Gastroesophageal sphincter (tissue), 4 donors: ENCODE measurements at regions not wholly inside any gene's neighbourhood (a gene's known extent, or its start where the extent isn't known, plus 50 kb on each side); places are given as distances from the start of the nearest gene placed in this dataset.

Experiments
- ATAC-seq: fragments of 150-250 bp; one replicate; pipeline ENCODE4 v1.9.1; 2016; ENCODE audit warnings: mild to moderate bottlenecking, moderate library complexity
- H3K27ac ChIP-seq, 4 donors: fragments of 200-600 bp; sonication (generic) in 3 of 4; 1 replicate in 3 of 4; 2 replicates in 1 of 4; pipeline ENCODE4 v1.5.1; 2016 to 2019
- H3K27me3 ChIP-seq: fragments of 200-600 bp; sonication (generic); one replicate; pipeline ENCODE4 v1.5.1; 2019
- H3K36me3 ChIP-seq, 2 donors: fragments of 200-600 bp; sonication (generic); one replicate each; pipeline ENCODE4 v1.5.1; 2019; ENCODE audit warnings: control low read depth in 1 of 2
- H3K4me1 ChIP-seq, 3 donors: fragments of 200-600 bp; sonication (generic); 1 replicate in 2 of 3; 2 replicates in 1 of 3; pipeline ENCODE4 v1.5.1; 2016 to 2019; ENCODE audit warnings: control low read depth in 2 of 3
- H3K4me3 ChIP-seq, 2 donors: fragments of 200-600 bp; sonication (generic); one replicate each; pipeline ENCODE4 v1.5.1; 2019; ENCODE audit warnings: mild to moderate bottlenecking in 1 of 2, moderate library complexity in 1 of 2
- H3K9me3 ChIP-seq, 3 donors: fragments of 200-600 bp; sonication (generic); one replicate each; pipeline ENCODE4 v1.5.1; 2017 to 2019; ENCODE audit warnings: control low read depth in 2 of 3
- EP300 ChIP-seq: sonication (generic); formaldehyde crosslinking; IDR thresholded peaks from one replicate; pipeline ENCODE4 v1.6.1; 2017; ENCODE audit warnings: antibody characterized with exemption, mild to moderate bottlenecking
- POLR2A ChIP-seq, 2 donors: fragments of 450-650 bp; IDR thresholded peaks; one replicate each; pipeline ENCODE4 v1.6.1; 2017; ENCODE audit warnings: antibody characterized with exemption in 2 of 2, mild to moderate bottlenecking in 2 of 2, moderate library complexity in 1 of 2
- POLR2AphosphoS5 ChIP-seq: sonication (generic); formaldehyde crosslinking; IDR thresholded peaks from one replicate; pipeline ENCODE4 v1.6.1; 2017; ENCODE audit warnings: antibody characterized with exemption
- WGBS, 2 donors: methylation state at CpG; one replicate each; pipeline ENCODE4 v1.1.5; 2018; ENCODE audit warnings: low coverage in 1 of 2; 5-methylcytosine and 5-hydroxymethylcytosine counted together
- TF ChIP-seq, protein P1 (sequence below), 4 experiments: fragments of 200-600 bp in 2 of 4; fragments of 450-650 bp in 2 of 4; sonication (generic) in 1 of 4; IDR thresholded peaks; one replicate each; pipeline ENCODE4 v1.5.1; 2017 to 2019; ENCODE audit warnings: antibody characterized with exemption in 4 of 4, mild to moderate bottlenecking in 2 of 4, moderate library complexity in 2 of 4

DNA sequence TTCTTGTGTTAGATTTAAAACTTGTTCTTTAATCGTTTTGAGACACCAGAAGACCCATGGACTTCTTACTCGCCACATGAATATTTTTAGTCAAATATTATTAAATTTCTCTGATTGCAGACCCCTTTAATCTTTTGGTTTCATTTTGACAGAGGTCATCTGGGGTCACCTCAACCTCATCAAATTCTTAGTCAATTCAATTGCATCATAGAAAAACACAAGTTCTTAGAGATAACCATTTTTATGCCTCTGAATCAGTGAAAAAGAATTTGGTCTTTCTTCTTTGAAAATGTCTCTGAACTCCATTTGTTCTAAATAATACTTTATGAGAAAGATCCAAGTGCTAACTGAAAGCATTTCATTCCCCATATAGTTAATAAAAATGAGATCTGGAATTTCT lies 55.2 kb upstream of the CBLN4 start:
- no peaks in the 10 kb centered on the region for H3K36me3 ChIP-seq
- H3K27me3 ChIP-seq = no peaks in the 10 kb centered on the region
- no peak for TF ChIP-seq POLR2AphosphoS5
- TF ChIP-seq, protein P1, sequence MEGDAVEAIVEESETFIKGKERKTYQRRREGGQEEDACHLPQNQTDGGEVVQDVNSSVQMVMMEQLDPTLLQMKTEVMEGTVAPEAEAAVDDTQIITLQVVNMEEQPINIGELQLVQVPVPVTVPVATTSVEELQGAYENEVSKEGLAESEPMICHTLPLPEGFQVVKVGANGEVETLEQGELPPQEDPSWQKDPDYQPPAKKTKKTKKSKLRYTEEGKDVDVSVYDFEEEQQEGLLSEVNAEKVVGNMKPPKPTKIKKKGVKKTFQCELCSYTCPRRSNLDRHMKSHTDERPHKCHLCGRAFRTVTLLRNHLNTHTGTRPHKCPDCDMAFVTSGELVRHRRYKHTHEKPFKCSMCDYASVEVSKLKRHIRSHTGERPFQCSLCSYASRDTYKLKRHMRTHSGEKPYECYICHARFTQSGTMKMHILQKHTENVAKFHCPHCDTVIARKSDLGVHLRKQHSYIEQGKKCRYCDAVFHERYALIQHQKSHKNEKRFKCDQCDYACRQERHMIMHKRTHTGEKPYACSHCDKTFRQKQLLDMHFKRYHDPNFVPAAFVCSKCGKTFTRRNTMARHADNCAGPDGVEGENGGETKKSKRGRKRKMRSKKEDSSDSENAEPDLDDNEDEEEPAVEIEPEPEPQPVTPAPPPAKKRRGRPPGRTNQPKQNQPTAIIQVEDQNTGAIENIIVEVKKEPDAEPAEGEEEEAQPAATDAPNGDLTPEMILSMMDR (IDR thresholded peaks at IDR 0.05) = no peak
- TF ChIP-seq EP300 = no peak
- TF ChIP-seq POLR2A (IDR thresholded peaks at IDR 0.05) = no peak
- no peak for ATAC-seq
- no peak overlapping the region for H3K27ac ChIP-seq
- no peaks in the 10 kb centered on the region for H3K9me3 ChIP-seq
- H3K4me3 ChIP-seq = no peak overlapping the region
- H3K4me1 ChIP-seq = no peaks in the 10 kb centered on the region
- WGBS, 2 donors = 70 to 89% methylated on average over 2 of the region's 2 CpGs

- ATAC-seq = no peak
- WGBS, 2 donors = 78 to 85% methylated on average over 1 of the region's 1 CpG
- TF ChIP-seq POLR2AphosphoS5 = no peak
- TF ChIP-seq POLR2A (IDR thresholded peaks at IDR 0.05) = no peak
- no peak for TF ChIP-seq EP300
- TF ChIP-seq, protein P1 (IDR thresholded peaks at IDR 0.05) = no peak
These were observed 63.7 kb upstream of the CBLN4 start for GRCh38 chr20:56069016-56069415.

GRCh38 chr20:56072165-56072564 lies 66.8 kb upstream of the CBLN4 start:
- Histone ChIP-seq H3K4me3 (no peak overlapping the region), H3K27ac (no peak overlapping the region), H3K9me3 (peaks cover 0 to 12% (median 0%) of the 10 kb centered on the region in 3 donors), H3K4me1 (no peaks in the 10 kb centered on the region), H3K36me3 (no peaks in the 10 kb centered on the region), H3K27me3 (no peaks in the 10 kb centered on the region)
- ATAC-seq = no peak
- 60 to 82% methylated on average over 1 of the region's 1 CpG for WGBS, 2 donors
- TF ChIP-seq POLR2A (IDR thresholded peaks at IDR 0.05) (no peak), EP300 (no peak), POLR2AphosphoS5 (no peak)
- TF ChIP-seq, protein P1 (IDR thresholded peaks at IDR 0.05) = no peak

More at GRCh38 chr20:56069016-56069415, 63.7 kb upstream of the CBLN4 start:
- no peak overlapping the region for H3K27ac ChIP-seq
- H3K4me3 ChIP-seq = no peak overlapping the region
- no peaks in the 10 kb centered on the region for H3K27me3 ChIP-seq
- peaks cover 0 to 4% (median 0%) of the 10 kb centered on the region in 3 donors for H3K9me3 ChIP-seq
- no peaks in the 10 kb centered on the region for H3K36me3 ChIP-seq
- no peaks in the 10 kb centered on the region for H3K4me1 ChIP-seq

GRCh38 chr20:56088375-56088774 lies 83.1 kb upstream of the CBLN4 start:
- TF ChIP-seq, protein P1 (IDR thresholded peaks at IDR 0.05) = no peak
- ATAC-seq = no peak
- no peak overlapping the region for H3K4me3 ChIP-seq
- H3K36me3 ChIP-seq = no peaks in the 10 kb centered on the region
- no peaks in the 10 kb centered on the region for H3K4me1 ChIP-seq
- WGBS, 2 donors = 39 to 58% methylated on average over 4 of the region's 4 CpGs
- H3K27me3 ChIP-seq = no peaks in the 10 kb centered on the region
- H3K9me3 ChIP-seq = no peaks in the 10 kb centered on the region
- no peak overlapping the region for H3K27ac ChIP-seq

DNA sequence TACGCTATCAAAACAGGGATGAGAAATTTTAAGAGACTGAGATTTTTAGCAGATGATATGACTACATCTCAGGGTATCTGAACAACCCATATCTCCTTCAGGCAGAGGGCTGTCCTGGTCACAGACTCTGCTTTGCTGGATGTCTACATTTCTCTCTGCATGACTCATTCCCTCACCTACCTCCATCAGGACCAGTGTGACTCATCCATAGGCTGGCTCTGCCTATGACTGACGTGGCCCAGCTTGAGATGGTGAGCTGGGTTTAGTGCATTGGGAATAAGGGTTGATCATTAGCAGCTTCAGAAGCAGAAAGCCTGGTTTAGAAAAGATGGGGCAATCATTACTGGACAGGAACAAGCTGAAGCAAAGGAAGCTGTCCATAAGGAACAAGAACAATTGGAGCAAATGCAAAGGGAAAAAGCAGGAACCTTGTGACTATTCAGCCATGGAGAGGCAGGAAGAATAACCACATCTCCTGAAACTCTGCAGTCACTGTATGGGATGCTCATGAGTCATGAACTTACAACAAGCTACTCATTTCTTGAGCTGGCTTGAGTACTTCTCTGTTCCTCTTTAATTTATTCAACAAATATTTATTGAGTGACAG lies 86.4 kb upstream of the CBLN4 start:
- ATAC-seq = no peak
- Histone ChIP-seq H3K4me3 (no peak overlapping the region), H3K27me3 (no peaks in the 10 kb centered on the region), H3K9me3 (peaks cover 0 to 14% (median 0%) of the 10 kb centered on the region in 3 donors), H3K27ac (no peak overlapping the region), H3K4me1 (no peaks in the 10 kb centered on the region), H3K36me3 (no peaks in the 10 kb centered on the region)
- TF ChIP-seq, protein P1 (IDR thresholded peaks at IDR 0.05) = no peak
- no peak for TF ChIP-seq POLR2A (IDR thresholded peaks at IDR 0.05)
- no peak for TF ChIP-seq EP300
- TF ChIP-seq POLR2AphosphoS5 = no peak
- WGBS, 2 donors = 64 to 100% methylated on average over 1 to 2 of the region's 2 CpGs
